SK-N-DZ (cell line): ENCODE measurements at regions not wholly inside any gene's neighbourhood (a gene's known extent, or its start where the extent isn't known, plus 50 kb on each side); places are given as distances from the start of the nearest gene placed in this dataset.
A peak's percentile ranks its signal among the peaks of the same experiment; 100 is the strongest.

ENCODE experiments used
- DNase-seq: peaks from one replicate; pipeline ENCODE4 v3.0.0-alpha.2; 2015; ENCODE audit warnings: low spot score

DNA sequence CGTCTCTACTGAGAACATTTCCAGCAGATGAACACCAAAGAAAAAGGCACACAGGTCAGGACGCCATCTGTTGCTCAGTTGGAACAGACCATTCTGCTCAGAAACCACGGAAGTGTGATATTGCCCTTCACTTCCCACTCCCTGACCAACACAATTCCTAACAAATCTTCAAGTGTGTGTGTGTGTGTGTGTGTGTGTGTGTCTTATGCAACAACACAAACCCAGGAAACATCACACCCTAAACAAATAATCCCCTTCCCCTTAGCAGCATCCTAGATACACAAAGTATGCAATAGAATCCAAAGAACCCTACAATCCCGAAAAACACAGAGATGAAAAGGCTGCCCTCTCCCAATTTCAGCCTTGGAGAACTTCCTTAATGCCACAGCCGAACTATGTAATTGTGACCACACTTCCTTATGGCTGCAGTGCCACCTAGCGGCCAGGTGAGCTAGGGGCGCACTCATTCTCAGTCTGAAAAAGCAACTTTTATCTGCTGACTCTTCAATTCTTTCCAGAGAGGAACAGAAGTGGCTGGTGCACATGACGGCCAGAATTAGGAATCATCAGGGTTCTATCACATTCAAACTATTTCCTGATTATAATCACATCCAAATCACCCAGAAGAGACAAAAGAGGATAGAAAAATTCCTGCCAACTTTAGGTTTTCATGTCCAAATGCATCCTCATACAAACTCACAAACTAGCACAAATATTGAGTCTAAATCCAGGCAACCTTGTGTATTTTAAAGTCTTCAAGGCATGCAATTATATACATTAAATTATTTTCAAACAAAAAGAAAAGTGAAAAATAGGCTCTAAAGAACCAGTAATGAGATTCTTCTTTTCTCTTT is 164.9 kb downstream of the DHX15 start:
- peak; percentile 63 for DNase-seq

DNA sequence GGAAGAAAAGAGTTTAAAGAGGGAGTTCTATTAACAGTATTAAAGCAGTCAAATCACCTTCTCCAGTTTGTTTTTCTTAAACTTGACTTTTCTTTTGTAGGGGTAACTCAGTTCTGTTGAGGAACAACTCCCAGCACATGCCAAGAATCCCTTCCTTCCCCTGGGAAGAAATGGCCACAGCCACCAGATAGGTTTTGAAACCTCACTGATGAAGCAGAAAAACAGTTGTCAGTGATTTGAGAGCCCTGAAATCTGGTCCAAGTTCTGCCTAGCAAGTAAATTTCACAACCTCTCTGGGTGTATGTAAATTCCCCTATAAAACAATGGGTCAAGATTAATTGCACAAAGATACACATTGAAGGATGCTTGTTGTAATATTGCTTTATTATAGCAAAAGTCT is 167.1 kb downstream of the DHX15 start:
- DNase-seq, result no peak

DNA sequence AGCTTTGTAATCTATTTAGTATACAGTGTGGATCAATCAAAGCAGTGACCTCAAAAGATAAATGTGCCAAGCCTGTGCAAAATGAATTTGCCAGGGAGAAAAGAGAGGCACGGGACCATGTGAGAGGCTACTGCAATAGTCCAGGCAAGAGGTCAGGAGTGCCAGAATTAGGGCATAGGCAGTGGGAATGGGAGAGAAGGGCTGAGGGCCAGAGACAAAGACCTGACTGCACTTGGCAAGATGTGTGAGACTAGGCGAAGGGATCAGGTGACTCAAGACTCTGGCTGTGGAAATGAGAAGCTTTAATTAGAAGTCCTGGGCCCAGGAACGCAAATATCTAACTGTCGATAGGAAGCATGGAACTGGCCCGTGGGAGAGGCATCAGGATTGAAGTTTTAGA is 168.1 kb downstream of the DHX15 start:
- no peak for DNase-seq

DNA sequence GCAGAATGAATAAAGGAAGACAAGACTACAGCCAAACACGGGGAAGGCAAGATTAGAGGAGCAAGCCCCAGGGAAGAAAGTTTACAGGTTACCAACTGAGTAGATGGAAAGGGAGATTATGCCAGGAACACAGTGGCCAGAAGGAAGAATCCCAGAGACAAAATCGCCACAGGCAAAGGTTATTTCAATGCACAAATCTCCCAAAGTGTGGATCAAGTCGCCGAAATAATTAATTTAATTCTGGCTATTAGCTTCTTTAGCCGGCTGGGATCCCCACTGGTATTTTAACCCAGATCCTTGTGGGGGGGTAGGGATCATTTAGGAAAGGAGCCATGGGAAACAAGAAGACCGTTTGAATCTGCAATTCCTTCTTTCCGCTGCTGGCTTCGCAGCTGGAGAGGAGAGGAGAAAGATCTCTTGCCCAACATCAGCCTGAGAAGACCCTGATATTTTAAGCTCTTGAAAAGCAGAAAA is 171.0 kb downstream of the DHX15 start:
- DNase-seq, result no peak

DNA sequence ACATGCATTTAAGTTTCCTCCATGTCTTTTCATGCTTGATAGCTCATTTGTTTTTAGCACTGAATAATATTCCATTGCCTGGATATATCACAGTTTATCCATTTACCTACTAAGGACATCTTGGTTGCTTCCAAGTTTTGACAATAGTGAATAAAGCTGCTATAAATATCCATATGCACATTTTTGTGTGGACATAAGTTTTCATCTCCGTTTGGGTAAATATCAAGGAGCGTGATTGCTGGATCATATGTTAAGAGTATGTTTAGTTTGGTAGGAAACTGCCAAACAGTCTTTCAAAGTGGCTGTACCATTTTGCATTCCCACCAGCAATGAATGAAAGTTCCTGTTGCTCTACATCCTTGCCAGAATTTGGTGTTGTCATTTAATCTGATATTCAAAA is 172.5 kb downstream of the DHX15 start:
- DNase-seq, result no peak

DNA sequence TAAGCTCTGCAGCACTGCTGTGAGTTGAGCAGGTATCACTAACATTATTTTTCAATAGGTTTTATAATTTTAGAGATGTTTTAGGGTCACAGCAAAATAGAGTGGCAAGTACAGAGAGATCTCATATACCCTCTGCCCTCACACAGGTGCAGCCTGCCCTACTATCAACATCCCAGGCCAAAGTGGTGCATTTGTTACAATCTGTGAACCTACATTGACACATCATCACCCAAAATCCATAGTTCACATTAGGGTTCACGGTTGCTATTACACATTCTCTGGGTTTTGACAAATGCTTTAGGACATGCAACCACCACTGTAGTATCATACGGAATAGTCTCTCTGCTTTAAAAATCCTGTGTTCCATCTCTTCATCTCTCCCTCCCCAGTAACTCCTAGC is 173.1 kb downstream of the DHX15 start:
- no peak for DNase-seq

DNA sequence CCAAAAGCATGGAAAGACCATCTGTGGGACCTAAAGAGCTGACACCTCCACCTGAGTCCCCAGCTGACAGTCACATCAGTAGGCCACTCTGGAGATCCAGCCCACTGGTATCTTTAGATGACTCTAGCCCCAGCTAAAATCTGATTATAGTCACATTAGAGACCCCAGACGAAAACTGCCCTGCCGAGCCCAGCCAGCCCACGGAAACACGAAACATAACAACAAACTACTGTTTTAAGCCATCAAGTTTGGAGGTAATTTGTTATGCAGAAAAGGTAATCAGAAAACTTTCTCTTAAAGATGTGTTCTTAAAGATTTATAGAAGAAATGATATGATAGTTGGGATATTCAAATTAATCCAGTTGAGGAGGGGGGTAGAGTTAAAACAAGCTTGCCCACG is 175.7 kb downstream of the DHX15 start:
- no peak for DNase-seq

DNA sequence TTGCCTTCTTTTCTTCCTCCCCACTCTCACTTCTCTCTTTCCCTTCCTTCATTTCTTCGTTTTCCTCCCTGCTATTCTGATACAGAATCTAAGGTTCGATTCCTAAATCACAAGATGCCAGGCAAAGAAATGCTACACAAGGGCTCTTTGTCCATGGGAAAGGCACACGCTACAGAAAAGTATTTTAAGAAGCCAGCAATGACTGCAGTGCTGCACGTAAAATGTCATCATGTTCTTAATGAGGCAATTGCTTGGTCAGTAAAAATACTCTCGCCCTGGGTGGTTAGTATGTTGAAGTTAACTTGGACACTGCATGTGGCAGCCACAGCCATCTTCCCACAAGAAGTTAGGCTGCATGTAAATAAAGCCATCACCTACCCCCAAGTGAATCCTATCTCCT is 178.4 kb downstream of the DHX15 start:
- no peak for DNase-seq

DNA sequence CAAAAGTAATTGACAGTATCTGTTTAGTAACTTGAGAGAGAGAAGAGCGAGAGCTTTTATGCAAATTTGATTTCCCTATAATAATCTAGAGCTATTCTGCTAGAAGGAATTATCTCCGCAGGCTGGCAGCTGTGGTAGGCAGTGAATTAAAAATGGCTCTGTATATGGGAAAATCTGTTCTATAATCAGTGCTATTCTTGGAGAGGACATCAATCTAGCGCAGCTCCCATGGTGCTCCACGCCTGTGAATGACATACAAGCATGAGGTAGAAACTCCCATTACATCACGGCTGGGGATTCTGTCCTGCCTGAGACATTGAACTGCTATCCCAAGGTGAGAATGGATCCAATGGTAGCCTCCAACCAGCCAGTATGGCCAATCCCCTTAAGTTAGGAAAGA is 179.0 kb downstream of the DHX15 start:
- no peak for DNase-seq

DNA sequence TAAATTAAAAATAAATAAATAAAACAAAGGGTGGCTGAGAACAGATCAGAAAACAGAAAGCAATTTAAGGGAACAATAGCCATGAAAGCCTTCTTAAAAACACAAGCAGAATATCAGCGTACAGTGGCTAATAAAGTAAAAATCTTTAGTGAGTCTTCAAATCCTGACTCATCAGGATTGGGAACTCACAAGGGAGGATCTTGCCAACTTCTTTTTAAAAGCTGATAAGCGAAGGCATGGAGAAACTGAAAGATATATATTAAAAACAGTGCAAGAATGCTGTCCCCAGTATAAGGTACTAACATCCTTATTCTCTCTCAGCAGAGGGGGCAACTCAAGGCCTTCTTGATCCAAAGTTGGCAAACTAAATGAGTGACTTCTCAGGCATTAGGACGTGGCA is 180.1 kb downstream of the DHX15 start:
- no peak for DNase-seq

DNA sequence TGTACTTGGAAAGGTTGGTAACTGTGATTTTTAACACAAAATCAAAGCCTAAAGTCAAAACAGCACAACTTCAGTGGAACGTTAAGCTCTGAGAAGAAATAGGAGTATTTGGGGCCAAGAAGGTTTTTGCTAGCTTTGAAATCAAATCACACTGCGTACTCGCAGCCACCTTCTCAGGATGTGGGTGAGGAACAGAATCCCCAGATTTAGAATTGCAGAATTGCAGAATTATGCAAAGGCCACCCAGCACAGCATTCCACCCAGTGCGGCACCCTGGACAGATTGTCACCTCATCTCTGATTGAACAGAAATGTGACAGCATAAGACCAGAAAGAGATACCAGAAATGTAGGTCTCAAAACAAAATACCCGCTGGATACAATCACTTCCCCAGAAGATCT is 181.1 kb downstream of the DHX15 start:
- no peak for DNase-seq

DNA sequence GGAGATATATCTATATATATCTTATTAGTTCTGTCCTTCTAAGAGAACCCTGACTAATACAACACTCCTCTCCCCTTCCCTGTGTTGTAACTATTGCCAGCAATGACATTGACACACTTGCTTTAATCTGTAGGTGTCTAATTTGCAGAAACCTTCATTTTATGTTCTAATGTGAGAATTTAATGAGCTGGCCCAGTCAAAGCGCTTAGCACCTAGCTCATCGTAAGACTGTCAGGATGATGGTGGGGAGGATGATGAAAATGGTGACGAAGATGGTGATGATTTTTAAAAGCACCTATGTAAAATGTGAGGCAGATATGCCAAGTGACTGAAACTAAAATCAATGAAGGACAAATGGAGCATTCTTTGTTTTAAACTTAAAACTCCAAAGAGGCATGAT is 183.8 kb downstream of the DHX15 start:
- no peak for DNase-seq

DNA sequence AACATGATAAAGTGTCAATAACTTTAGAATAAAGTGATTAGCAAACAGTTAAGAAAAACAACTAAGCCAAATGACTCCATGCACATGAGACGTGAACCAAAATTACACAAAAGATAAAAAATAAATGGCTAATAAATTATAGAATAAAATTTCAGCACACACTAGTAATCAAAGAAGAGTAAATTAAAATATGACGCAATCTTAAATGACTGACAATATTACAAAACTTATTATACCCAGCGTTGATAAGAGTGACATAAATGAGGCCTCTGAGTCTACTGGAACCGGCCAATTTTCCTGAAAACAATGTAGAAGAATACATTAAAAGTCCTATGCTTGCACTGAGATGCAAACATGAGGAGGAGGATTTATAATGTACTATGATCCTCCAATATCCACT is 187.4 kb downstream of the DHX15 start:
- no peak for DNase-seq

DNA sequence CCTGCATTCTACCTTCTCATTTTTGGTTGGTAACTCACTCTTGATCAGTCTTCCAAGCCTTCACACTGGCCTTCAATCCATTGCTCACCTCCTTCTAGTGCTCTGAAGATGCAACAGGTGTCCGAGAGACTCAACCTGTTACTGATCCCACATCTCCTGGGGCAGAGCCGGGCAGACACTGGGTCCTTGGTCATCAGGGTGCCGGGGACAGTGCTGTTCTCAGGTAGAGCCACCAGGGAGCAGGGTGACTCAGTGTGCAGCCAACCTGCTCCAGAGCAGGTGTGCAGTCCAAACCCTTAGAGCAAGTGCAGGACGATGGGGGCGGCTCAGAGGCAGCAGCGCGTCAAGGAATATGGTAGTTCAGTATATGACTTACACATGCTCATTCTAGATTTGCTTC is 188.4 kb downstream of the DHX15 start:
- DNase-seq, result no peak

DNA sequence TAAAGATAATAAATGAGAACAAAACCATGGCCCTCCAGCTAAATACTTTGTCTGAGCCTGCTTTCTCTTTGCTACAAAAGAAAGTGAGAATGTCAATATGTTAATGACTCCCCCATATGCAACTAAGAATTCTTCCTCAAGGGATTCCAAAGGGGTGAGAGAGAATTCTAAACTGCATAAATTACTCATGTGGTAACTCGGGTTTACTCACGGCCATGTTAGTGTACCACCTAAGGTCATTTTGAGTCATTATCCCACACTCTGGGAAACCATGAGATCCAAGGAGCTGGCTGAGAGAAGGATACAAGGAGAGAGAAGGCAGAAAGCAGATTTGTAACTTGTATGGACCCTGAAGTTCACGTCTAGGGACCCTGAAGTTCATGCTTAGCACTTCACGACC is 190.3 kb downstream of the DHX15 start:
- no peak for DNase-seq

DNA sequence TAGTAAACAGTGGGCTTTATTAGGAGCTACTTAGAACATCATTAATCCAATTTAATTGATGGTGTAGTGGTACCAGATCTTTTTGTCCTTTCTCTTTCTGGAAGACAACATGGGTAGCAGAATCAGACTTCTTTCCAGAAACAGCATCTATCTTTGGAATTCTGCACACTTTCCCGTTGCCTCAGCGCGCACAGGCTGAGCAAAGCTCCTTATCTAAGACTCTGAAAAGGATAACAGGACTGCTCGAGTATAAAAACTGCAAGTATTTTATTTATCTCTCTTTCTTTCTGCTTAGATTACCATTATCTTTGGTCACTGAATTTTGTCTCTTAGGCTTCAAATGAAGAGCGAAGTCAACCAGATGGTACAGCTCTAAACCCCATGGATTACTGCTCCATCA is 191.7 kb downstream of the DHX15 start:
- DNase-seq, result no peak

DNA sequence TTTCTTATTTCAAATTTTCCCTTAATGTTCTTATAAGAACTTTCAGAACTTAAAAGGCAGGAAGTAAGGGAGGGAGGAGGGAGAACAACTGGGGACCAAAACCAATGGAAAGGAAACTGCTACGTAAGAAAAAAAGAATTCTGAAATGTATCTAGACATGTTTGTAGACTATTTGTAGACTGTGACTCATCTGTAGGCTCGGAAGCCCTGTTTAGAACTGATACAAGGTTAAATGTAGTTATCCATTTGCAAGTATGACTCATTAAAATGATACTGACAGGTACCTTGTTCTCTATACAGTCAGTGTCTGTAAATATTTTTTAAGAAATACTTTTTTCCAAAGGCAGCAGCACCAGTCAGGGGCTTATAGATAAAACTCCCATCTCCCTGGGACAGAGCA is 202.0 kb downstream of the DHX15 start:
- no peak for DNase-seq

DNA sequence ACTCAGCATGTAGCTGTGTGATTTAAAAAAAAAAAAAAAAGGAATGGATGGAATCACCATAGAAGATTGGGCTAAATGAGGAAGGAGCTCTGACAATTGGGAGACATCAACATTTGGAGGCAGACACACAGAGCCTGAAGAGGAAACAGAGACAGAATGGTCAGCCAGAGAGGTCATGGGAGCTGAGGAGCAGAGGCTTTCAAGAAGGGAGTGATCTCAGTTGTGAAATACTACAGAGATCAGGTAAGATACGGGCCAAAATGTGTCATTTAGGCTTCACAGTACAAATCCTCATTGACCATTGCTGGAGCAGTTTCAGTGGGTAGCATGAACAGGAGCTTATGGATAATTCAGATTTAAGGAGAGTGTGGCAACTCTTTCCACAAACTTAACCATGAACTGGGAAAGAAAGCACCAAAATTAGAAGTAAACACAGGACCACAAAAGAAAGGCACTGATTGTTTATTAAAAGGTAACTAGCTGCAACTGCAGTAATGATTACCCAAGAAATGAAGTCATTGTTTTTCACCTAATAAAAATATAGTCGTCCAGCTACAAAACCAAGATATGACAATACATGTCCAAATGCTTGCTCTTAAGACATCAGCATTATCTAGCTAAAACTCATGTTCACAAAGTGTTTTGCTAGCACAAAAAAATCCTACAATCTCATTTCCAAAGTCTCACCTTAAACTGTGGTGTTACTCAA is 203.2 kb downstream of the DHX15 start:
- no peak for DNase-seq

DNA sequence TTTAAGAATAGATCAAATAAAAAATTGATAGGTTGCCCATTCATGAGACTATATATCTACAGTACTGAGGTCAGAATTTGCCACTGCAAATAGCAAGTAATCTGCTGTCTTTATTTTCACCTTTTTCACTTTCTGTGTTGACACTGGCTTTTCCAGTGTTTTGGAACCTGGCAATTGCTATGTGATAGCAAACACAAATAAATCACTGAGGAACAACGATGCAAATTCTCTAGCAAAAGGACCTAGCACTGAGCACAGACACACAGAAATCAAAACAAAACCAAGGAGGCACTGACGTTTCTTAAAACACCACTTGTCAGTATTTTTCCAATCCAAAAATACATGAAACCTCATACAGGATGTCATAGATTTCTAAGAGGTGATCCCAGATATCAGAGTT is 210.7 kb downstream of the DHX15 start:
- no peak for DNase-seq

DNA sequence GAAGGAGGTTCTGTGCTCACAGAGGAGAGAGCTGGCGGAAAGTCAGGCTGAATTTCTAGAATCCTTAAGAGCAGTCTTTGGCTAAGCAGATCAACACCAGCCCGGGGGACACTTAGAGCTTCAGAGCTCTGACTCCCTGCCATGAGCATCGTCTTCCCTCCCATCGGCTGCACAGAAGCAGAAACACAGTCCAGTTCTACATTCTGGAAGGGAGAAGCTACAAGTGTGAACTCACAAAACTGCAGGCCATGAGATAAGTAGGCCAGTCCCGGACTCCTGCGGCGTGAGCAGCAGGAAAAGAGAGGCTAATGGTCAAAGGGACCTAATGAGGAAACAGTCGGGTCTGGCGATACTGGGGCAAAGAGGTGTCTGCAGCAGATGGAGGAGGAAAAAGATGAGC is 211.5 kb downstream of the DHX15 start:
- no peak for DNase-seq

DNA sequence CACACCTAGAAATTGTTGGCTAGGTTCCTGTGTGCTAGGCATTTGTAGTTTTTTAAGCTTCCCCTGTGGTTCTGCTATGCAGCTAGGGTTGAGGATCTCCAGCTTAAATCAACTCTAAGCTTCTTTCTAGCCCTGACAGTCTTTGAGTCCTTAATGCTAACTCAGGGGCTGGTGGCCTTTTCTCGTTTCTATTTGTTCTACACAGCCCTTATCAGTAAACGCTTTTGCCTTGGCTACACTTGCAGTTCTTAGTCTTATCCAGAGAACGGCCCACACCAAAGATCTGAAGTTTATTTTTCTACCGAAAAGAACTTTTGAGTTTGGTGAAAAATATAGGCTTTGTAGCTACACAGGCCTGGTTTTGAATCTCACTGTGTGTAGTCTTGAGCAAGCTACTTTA is 212.0 kb downstream of the DHX15 start:
- DNase-seq, result no peak

DNA sequence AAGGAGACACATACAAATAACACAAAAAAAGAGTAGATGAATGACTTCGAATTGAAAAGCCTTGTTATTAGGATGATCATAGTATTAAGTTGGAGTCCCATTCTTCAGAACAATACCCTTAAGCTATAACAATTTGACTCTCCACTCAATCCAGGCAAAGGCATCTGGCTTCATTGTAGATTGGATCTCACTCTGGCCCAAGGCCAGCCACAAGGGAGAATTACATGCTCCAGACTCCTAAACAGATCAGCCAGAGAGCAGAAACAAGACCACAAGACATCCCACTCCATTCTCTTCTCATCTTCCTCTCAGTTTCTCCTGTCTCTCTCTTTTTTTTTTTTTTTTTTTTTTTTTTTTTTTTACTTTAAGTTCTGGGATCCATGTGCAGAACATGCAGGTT is 213.9 kb downstream of the DHX15 start:
- peak; percentile 7 for DNase-seq

DNA sequence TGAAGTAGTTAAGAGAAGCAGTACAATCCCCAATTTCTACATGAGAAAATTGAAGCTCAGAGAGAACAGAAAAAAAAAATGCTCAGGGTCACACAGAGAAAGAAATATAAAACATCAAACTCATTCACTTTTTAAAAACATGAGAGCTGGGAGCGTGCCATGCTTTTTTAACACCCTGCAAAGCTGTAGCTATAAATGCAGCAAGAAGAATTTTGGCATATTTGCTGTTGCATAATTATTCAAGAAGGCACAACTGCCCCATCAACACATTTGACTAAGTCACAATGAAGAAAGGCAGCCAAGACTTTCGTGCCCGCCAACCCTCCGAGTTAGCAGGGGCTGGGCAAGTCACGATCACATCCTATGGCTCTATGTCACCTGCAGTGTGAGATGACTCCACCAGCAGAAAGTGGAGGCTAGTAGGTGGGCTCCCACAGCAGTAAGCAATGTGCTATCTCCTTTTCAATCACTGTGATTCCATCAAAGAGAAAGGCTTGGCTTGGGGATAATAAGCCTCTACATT is 214.8 kb downstream of the DHX15 start:
- DNase-seq, result no peak
